ENCODE measurements at regions not wholly inside any gene's neighbourhood (a gene's known extent, or its start where the extent isn't known, plus 50 kb on each side); places are given as distances from the start of the nearest gene placed in this dataset.

GRCh38 chr14:62179367-62180018, 417.3 kb downstream of the SNAPC1 start:
- no peak overlapping the region for H3K4ac ChIP-seq (ENCODE audit: low read depth, low read length)
- no peaks in the 10 kb centered on the region for H3K79me2 ChIP-seq (ENCODE audit: insufficient read depth, low read length)
- no CpG with 5 or more reads among the region's 5 CpGs for WGBS (ENCODE audit: extremely low coverage, insufficient read length, low lambda C conversion rate)
- H3K79me1 ChIP-seq (ENCODE audit: insufficient read depth, low read depth, low read length, poor library complexity, severe bottlenecking) = no peaks in the 10 kb centered on the region
- Mint-ChIP-seq H3K27me3 (ENCODE audit: low read depth) (no peaks in the 10 kb centered on the region; the same call in 1 of the 2 replicates), H3K27ac (no peak overlapping the region), H3K36me3 (ENCODE audit: insufficient read depth in 1 of 3, low read depth in 3 of 3) (no peaks in the 10 kb centered on the region), H3K9me3 (peaks cover 0 to 5% of the 10 kb centered on the region in 2 experiments; a peak in 3 of 5 replicates), H3K4me1 (peaks cover 0 to 4% of the 10 kb centered on the region in 2 experiments; a peak in 1 of 4 replicates), H3K4me3 (no peak overlapping the region)
- H2BK5ac ChIP-seq (ENCODE audit: insufficient read length, low read length) = no peak overlapping the region
- H4K20me1 ChIP-seq (ENCODE audit: control insufficient read depth, insufficient read depth, insufficient read length) = no peaks in the 10 kb centered on the region
- no peak overlapping the region for H4K91ac ChIP-seq (ENCODE audit: insufficient read length, low read depth, low read length)
- H2BK120ac ChIP-seq (ENCODE audit: low read depth, low read length, poor library complexity, severe bottlenecking) = no peak overlapping the region
- H4K8ac ChIP-seq (replicated peaks; ENCODE audit: insufficient read length, low read depth, low read length) = no peak overlapping the region
- no peak overlapping the region for H3K56ac ChIP-seq (ENCODE audit: insufficient read length, low read depth, low read length)
- H3K4me1 ChIP-seq (ENCODE audit: insufficient read depth, low read length) = no peaks in the 10 kb centered on the region
- peak; percentile 64 for DNase-seq
- H2BK15ac ChIP-seq (ENCODE audit: low read depth, low read length) = no peak overlapping the region
- H2AFZ ChIP-seq (ENCODE audit: low read length) = no peak overlapping the region
- H3K14ac ChIP-seq (ENCODE audit: insufficient read depth, low read length) = no peak overlapping the region
- no peak overlapping the region for H4K5ac ChIP-seq (ENCODE audit: insufficient read length, low read depth, low read length)
- no peak overlapping the region for H3K23ac ChIP-seq (ENCODE audit: insufficient read length, low read depth, low read length)
- H3K23me2 ChIP-seq (ENCODE audit: insufficient read length, low read depth, low read length, poor library complexity, severe bottlenecking) = no peaks in the 10 kb centered on the region
- no peaks in the 10 kb centered on the region for H3K27me3 ChIP-seq (ENCODE audit: insufficient read depth, low read length)
- H3K27ac ChIP-seq (ENCODE audit: insufficient read length, low read depth, low read length) = no peak overlapping the region
- no peak overlapping the region for H3K4me2 ChIP-seq (ENCODE audit: insufficient read depth, insufficient read length, low read length)
- no peak overlapping the region for H3T11ph ChIP-seq (ENCODE audit: low read length)
- no peak overlapping the region for H3K18ac ChIP-seq (ENCODE audit: insufficient read length, low read depth, low read length)
- TF ChIP-seq, protein P1, sequence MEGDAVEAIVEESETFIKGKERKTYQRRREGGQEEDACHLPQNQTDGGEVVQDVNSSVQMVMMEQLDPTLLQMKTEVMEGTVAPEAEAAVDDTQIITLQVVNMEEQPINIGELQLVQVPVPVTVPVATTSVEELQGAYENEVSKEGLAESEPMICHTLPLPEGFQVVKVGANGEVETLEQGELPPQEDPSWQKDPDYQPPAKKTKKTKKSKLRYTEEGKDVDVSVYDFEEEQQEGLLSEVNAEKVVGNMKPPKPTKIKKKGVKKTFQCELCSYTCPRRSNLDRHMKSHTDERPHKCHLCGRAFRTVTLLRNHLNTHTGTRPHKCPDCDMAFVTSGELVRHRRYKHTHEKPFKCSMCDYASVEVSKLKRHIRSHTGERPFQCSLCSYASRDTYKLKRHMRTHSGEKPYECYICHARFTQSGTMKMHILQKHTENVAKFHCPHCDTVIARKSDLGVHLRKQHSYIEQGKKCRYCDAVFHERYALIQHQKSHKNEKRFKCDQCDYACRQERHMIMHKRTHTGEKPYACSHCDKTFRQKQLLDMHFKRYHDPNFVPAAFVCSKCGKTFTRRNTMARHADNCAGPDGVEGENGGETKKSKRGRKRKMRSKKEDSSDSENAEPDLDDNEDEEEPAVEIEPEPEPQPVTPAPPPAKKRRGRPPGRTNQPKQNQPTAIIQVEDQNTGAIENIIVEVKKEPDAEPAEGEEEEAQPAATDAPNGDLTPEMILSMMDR (conservative IDR thresholded peaks at IDR 0.05) = peak; percentile 80
- no peak overlapping the region for H2BK12ac ChIP-seq (ENCODE audit: insufficient read length, low read depth, low read length)
- H3K9me3 ChIP-seq (ENCODE audit: control insufficient read depth, low read depth, low read length) = no peaks in the 10 kb centered on the region
- no peak overlapping the region for H2BK20ac ChIP-seq (ENCODE audit: low read depth, low read length, poor library complexity, severe bottlenecking)
- no peak overlapping the region for H3K9ac ChIP-seq (ENCODE audit: extremely low read depth, insufficient read length, low read length)
- no peak overlapping the region for H2AK5ac ChIP-seq (ENCODE audit: insufficient read length, low read length)

Measured in H9 (cell line).